HG03066 (cell line): ENCODE measurements at regions not wholly inside any gene's neighbourhood (a gene's known extent, or its start where the extent isn't known, plus 50 kb on each side); places are given as distances from the start of the nearest gene placed in this dataset.

ENCODE experiments used
- ATAC-seq: cut with Tn5 transposase; IDR thresholded peaks from one replicate; pipeline ENCODE4 v1.9.1; 2021; ENCODE audit warnings: low read depth; ENCODE audit not compliant: unreplicated experiment

DNA sequence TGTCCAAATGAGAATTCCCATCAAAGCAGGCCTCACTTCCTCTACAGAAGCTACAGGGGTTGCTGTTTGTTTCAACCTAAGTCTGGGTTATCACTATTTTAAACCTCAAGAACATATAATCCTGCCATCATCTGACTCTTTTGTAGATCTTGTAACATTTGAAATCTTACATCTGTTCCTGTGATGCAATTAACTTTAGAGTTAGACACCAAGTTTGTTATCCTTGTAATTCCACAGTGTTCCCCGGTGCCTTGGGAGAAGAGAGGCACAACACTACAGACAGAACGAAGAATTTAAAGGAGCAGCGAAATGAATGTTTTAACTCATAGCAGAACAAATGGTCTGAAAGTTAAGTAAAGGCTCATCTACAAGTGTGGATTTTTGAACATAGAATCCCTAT lies 116.1 kb downstream of the UCHL5 start:
- ATAC-seq, result no peak

DNA sequence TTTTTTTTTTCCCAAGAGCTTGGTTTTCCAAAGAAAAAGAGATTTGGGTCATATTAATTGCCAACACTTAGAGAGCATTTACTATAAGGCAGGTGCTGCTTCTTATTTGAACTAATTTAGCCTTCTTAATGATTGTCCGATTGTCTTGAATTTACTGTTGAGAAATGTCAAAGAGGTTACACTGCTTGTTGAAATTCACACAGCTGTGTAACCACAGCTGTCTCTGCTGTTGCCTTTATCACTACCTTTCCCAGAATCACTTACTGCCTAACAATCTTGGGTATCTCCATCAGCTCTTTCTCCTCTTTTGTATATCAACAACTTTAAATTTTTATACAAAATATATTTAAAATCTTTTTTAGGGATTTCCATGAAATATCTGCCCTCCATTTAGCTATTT lies 115.6 kb downstream of the UCHL5 start:
- ATAC-seq, result no peak

DNA sequence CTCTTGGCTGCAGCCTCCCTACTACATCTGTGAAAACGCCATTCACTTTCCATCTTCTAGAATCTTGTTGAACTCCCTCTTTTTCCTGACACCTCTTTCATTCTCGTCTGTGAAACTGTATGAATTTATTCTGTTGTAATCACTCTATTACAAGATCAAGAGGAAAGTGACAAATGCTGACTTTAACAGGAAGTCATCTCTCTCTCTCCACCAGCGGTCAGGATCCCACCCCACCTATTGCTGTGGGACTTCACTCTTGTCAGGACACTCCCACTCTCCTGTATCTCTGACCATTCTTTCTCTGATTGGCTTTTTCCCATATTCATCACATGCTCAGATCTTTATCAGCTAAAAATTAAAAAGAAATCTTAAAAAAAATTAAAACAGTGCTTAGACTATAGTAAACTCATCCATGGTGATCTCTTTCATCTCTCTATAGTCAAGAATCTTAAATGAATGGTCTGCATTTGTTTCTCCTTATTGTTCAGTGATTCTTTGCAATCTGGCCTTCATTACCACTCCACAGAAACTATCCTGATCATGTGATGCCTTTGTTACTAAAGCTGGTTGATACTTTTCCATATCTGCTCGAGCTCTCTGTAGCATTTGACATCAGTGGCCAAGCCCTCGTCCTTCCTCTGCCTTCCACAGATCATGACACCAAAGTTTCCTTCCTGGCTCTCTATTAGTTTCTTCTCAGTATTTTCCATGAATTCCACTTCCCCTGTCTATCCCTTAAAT lies 113.6 kb downstream of the UCHL5 start:
- ATAC-seq, result no peak

GRCh38 chr1:192949783-192950182 lies 109.4 kb downstream of the UCHL5 start:
- ATAC-seq, result no peak

DNA sequence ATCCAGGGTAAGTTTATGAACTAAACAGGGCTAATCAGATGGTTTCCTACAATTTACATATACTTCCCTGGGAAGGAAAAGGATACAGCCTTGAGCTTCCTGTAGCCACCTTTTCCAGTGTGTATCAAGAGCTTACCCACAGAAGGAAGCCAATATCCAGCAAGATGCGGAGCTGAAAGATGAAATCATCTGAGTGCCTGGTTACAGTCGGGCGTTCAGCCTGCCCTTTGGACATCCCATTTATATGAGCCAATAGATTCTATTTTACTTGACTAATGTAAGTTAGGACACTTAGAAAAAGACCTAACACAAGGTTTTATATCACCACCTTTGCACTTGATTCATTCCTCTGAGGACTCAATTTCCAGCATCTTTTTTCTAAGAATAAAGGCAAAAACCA lies 108.2 kb downstream of the UCHL5 start:
- ATAC-seq, result no peak

DNA sequence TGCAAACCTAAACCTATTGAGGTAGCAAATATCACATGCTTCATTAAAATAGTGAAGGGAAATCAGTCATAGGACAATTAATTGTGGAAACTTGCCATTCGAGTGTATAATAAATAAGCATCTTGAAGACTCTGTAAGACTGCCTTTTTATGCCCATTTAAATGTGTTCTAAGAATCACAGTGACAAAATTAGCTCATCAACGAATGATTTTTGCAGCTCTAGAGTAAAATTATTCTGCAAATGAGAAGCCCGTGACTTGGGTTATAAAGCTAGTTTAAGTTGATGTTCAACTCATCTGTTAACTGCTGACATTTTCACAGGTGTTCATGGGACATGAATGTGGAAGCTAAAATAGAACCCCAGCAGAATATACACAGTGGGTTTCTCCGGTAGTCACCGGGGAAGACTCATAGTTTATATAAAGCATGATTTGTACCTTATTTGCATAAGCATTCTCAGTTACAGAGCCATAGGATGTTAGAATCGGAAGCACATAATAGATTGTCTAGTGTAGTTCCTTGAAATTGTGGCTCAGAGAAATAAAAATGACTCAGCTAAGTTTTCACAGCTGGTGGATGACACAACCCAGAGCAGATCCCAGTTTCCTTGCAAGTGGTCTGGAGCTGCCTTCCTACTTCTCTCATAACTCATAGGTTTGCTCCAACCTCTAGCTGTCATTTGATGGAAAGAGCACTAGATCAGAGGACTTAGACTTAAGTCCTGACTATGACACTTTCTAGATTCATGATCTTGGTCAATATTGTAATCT lies 107.3 kb downstream of the UCHL5 start:
- ATAC-seq, result peak; percentile 81

DNA sequence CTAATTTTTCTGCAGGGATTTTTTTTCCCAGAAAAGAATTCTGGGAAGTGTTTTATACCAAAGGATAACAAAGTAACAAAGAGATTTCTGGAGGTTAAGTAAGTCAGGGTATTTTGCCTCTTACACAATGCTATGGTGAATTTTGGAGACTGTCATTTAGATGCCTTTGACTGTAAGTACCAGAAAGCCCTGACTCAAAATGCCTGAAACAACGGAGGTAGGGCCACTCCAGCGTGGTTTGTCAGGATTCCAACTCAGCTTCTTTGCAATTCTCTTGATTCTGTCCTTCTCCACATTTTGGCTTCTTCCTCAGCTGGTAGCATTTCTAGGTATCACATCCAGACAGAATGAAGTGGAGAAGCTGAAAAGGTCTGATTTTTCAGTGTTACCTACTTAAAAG lies 106.5 kb downstream of the UCHL5 start:
- no peak for ATAC-seq

- ATAC-seq, result no peak
These were observed 104.4 kb downstream of the UCHL5 start for GRCh38 chr1:192954705-192955265.

DNA sequence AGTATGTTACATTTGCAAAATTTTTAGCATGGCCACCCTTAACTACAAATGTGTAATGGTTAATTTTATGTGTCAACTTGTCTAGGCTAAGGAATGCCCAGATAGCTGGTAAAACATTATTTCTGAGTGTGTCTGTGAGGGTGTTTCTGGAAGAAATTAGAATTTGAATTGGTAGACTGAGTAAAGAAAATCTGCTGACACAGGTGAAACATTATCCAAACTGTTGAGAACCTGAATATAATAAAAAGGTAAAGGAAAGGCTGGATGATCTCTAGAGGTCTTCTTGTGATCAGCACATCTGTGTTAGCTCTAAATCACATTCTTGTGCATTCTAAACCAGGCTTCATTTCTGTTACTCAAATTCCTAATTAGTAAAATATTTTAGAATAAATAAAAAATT lies 100.8 kb downstream of the UCHL5 start:
- ATAC-seq, result no peak

DNA sequence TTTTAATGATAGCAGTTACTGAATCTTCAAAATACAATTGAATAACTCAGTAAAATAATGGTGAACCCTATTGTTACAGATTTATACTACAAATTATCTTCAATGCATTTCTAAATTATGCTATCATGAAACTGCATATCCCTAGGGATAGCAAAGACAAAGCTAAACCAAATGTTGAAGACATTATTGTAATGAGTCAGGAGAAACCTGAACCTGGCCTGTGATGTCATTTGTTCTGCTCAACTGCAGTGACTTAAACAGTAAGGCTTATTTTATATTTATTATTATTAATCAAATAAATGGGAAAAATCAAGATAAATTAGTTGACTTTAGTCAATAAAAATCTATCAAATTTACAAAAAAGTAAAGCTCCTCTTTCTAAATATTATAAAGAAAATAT lies 100.3 kb downstream of the UCHL5 start:
- ATAC-seq, result no peak

- no peak for ATAC-seq
These were observed 99.4 kb downstream of the UCHL5 start for GRCh38 chr1:192959657-192960186.
